Endothelial cell of umbilical vein (primary cell): ENCODE measurements at regions not wholly inside any gene's neighbourhood (a gene's known extent, or its start where the extent isn't known, plus 50 kb on each side); places are given as distances from the start of the nearest gene placed in this dataset.

ENCODE experiments used
- BruUV-seq: library from RNA; stranded (reverse); fragments of 400-500 nt; replicated peaks from 2 replicates; lab custom pipeline; 2021; lab: Mats Ljungman, UMichigan
- CTCF ChIA-PET: fragments of 300-600, 350-600 bp; sonication (Branson Sonifier 250); formaldehyde crosslinking; loops from one replicate; lab custom pipeline; 2021; ENCODE audit warnings: antibody characterized with exemption, inconsistent platforms; lab: Charles Lee
- POLR2A ChIA-PET: fragments of 300-600, 350-600 bp; sonication (Branson Sonifier 250); formaldehyde crosslinking; loops from one replicate; lab custom pipeline; 2021; ENCODE audit warnings: antibody characterized with exemption, inconsistent platforms; lab: Charles Lee
- DNase-seq: peaks from one replicate; pipeline ENCODE4 v3.0.0-alpha.2; 2011; ENCODE audit warnings: low read depth, low spot score
- FAIRE-seq: peaks from 2 replicates; lab custom pipeline; 2011; peaks lifted over from hg19 to GRCh38; lab: Jason Lieb, UNC
- H2AFZ ChIP-seq: 2 replicates; pipeline ENCODE4 v1.6.0; 2012; ENCODE audit warnings: low read depth, low read length, control low read depth, inconsistent platforms
- H3K27ac ChIP-seq: 2 replicates; pipeline ENCODE4 v1.5.1; 2011; ENCODE audit warnings: low read depth, mild to moderate bottlenecking, control low read depth, low read length, moderate library complexity; ENCODE audit not compliant: insufficient read depth
- H3K27me3 ChIP-seq, 2 experiments: 2 replicates each; pipeline versions ENCODE4 v1.6.0 to v1.6.1; 2011; ENCODE audit warnings: low read length in 2 of 2, mixed read lengths in 1 of 2; ENCODE audit not compliant: control insufficient read depth in 2 of 2, insufficient read depth in 2 of 2
- H3K36me3 ChIP-seq, 2 experiments: 2 replicates in 1 of 2; 3 replicates in 1 of 2; pipeline ENCODE4 v1.5.1; 2011; ENCODE audit warnings: low read length in 2 of 2, mild to moderate bottlenecking in 1 of 2, moderate library complexity in 1 of 2; ENCODE audit not compliant: control insufficient read depth in 2 of 2, insufficient read depth in 2 of 2; ENCODE audit errors: extremely low read depth in 1 of 2
- H3K4me1 ChIP-seq: 3 replicates; pipeline ENCODE4 v1.5.1; 2011; ENCODE audit warnings: mild to moderate bottlenecking, low read length; ENCODE audit not compliant: control insufficient read depth, insufficient read depth; ENCODE audit errors: extremely low read depth
- H3K4me2 ChIP-seq: 2 replicates; pipeline ENCODE4 v1.6.1; 2011; ENCODE audit warnings: low read length, control low read depth, mixed read lengths; ENCODE audit not compliant: insufficient read depth
- H3K4me3 ChIP-seq, 3 experiments: fragments of 200-600 bp in 1 of 3; sonication (generic), shearing (Covaris generic) in 1 of 3; replicated peaks in 1 of 3; 2 replicates each; pipeline ENCODE4 v1.5.1; 2011 to 2016; ENCODE audit warnings: control low read depth in 3 of 3, low read length in 3 of 3, mild to moderate bottlenecking in 2 of 3, inconsistent platforms in 1 of 3, low read depth in 1 of 3, moderate library complexity in 1 of 3; ENCODE audit not compliant: insufficient read depth in 1 of 3
- H3K79me2 ChIP-seq: 2 replicates; pipeline ENCODE4 v1.6.0; 2012; ENCODE audit warnings: low read length, inconsistent platforms; ENCODE audit not compliant: control insufficient read depth, insufficient read depth
- H3K9ac ChIP-seq: replicated peaks from 2 replicates; pipeline ENCODE3; 2011; ENCODE audit warnings: low read length, control low read depth; ENCODE audit not compliant: insufficient read depth; ENCODE audit errors: extremely low read depth
- H3K9me1 ChIP-seq: replicated peaks from 3 replicates; pipeline ENCODE4 v1.6.0; 2011; ENCODE audit warnings: mild to moderate bottlenecking, low read length; ENCODE audit not compliant: control insufficient read depth, insufficient read depth; ENCODE audit errors: extremely low read depth
- H3K9me3 ChIP-seq: replicated peaks from 2 replicates; pipeline ENCODE4 v1.5.1; 2012; ENCODE audit warnings: low read length, inconsistent platforms; ENCODE audit not compliant: control insufficient read depth, insufficient read depth
- H4K20me1 ChIP-seq: replicated peaks from 2 replicates; pipeline ENCODE3; 2011; ENCODE audit warnings: mild to moderate bottlenecking, low read length; ENCODE audit not compliant: control insufficient read depth, insufficient read depth; ENCODE audit errors: extremely low read depth
- CTCF ChIP-seq, 2 donors: IDR thresholded peaks; 1 replicate in 1 of 2; 2 replicates in 1 of 2; pipeline ENCODE4 v1.5.1; 2011; ENCODE audit warnings: low read length in 2 of 2, mild to moderate bottlenecking in 2 of 2, moderate library complexity in 2 of 2, control low read depth in 1 of 2, inconsistent platforms in 1 of 2, low read depth in 1 of 2; ENCODE audit not compliant: insufficient read depth in 1 of 2; ENCODE audit errors: extremely low read depth in 1 of 2
- EZH2 ChIP-seq: IDR thresholded peaks from 2 replicates; pipeline ENCODE4 v1.6.1; 2012; ENCODE audit warnings: borderline replicate concordance, low read depth, mild to moderate bottlenecking, moderate library complexity, low read length, inconsistent platforms; ENCODE audit not compliant: severe bottlenecking
- FOS ChIP-seq: IDR thresholded peaks from 2 replicates; pipeline ENCODE4 v1.6.1; 2011; ENCODE audit warnings: mild to moderate bottlenecking, low read length, moderate library complexity, borderline replicate concordance; ENCODE audit not compliant: insufficient read depth
- GATA2 ChIP-seq: IDR thresholded peaks from 2 replicates; pipeline ENCODE4 v1.7.0; 2011; ENCODE audit warnings: low read depth, mild to moderate bottlenecking, moderate library complexity, mixed read lengths, low read length; ENCODE audit not compliant: insufficient read length, insufficient read depth
- JUN ChIP-seq: IDR thresholded peaks from 2 replicates; pipeline ENCODE4 v1.6.1; 2011; ENCODE audit warnings: borderline replicate concordance, low read depth; ENCODE audit not compliant: insufficient read length, insufficient read depth
- MAX ChIP-seq: IDR thresholded peaks from 2 replicates; pipeline ENCODE4 v1.6.1; 2011; ENCODE audit not compliant: insufficient read depth, insufficient read length
- MYC ChIP-seq: IDR thresholded peaks from one replicate; pipeline ENCODE4 v1.6.1; 2011; ENCODE audit warnings: mild to moderate bottlenecking, low read depth, low read length
- POLR2A ChIP-seq: IDR thresholded peaks from 2 replicates; pipeline ENCODE4 v1.6.1; 2012; ENCODE audit warnings: low read depth, mild to moderate bottlenecking, control low read depth, low read length
- POLR2AphosphoS5 ChIP-seq: IDR thresholded peaks from 2 replicates; pipeline ENCODE4 v1.6.1; 2012; ENCODE audit warnings: low read depth, mild to moderate bottlenecking, control low read depth, low read length, moderate library complexity; ENCODE audit not compliant: insufficient read depth
- dilution Hi-C: fragments of 300-500 bp; cut with MboI; formaldehyde crosslinking; loops from one replicate; pipeline ENCODE4 v1.15.0; 2019; ENCODE audit warnings: low sequenced_read_pairs; ENCODE audit not compliant: extremely low pct_ligation_motif_present
- intact Hi-C: fragments of 100-400 bp; cut with micrococcal nuclease; formaldehyde crosslinking; loops from one replicate; pipeline ENCODE4 v1.10.0; 2022

- Histone ChIP-seq H3K27ac (peak overlapping the region; percentile 43), H3K36me3 (no peaks in the 10 kb centered on the region), H3K9me1 (no peaks in the 10 kb centered on the region), H3K4me3 (no peak overlapping the region), H2AFZ (peak overlapping the region; percentile 11), H3K79me2 (no peaks in the 10 kb centered on the region), H3K9ac (no peak overlapping the region), H3K27me3 (no peaks in the 10 kb centered on the region), H4K20me1 (no peaks in the 10 kb centered on the region), H3K9me3 (no peaks in the 10 kb centered on the region), H3K4me2 (peak overlapping the region; percentile 21), H3K4me1 (peaks cover 37% of the 10 kb centered on the region)
- peak; percentile 40 for DNase-seq
- no TSS peak for BruUV-seq
- CTCF ChIA-PET: interaction anchor here (1.0 to 2.6 kb wide), 5 partner anchors 9 to 493 kb away, joined by 3 to 11 read pairs (median 3); no protein-coding TSS in a partner anchor
- POLR2A ChIA-PET: no interaction called here
- TF ChIP-seq JUN: peak; percentile 53
- TF ChIP-seq MYC: no peak
- TF ChIP-seq POLR2A: no peak
- peak; percentile 29 for TF ChIP-seq POLR2AphosphoS5
- TF ChIP-seq EZH2: no peak
- no peak for TF ChIP-seq MAX
- TF ChIP-seq CTCF (IDR thresholded peaks at IDR 0.05; ENCODE audit: extremely low read depth in 1 of 2, insufficient read depth in 1 of 2, low read depth in 1 of 2, low read length in 2 of 2): no peak
- TF ChIP-seq GATA2: peak; percentile 63
- TF ChIP-seq FOS: peak; percentile 44
- intact Hi-C loops: loop anchor here (5.0 kb wide), 3 partner anchors 86 to 446 kb away; partner anchors contain the start of gene GULP1
- dilution Hi-C loops: no loop called here
- FAIRE-seq: peak; percentile 31
These were observed 322.3 kb upstream of the TFPI start for GRCh38 chr2:187876554-187876953.
